ENCODE measurements at regions not wholly inside any gene's neighbourhood (a gene's known extent, or its start where the extent isn't known, plus 50 kb on each side); places are given as distances from the start of the nearest gene placed in this dataset.

DNA sequence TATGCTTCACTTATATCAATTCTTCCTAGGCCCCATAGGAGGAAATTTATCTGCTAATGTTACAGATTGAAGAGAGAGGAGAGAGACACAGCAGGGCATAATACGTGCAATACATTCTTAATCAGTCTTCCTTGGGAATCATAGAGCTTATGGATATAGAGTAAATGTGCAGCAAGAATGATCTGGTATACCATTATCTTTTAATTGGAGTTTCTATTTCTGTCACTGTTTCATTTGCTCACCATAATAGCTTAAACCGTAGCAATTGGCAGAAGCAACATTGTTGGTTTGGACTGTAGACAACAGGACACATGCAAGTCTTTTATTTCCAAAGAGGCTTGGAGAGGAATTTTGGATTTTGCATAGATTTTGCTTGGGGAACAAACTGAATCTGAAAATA, 68.1 kb upstream of the PCSK2 start:
- TF ChIP-seq, protein P1, sequence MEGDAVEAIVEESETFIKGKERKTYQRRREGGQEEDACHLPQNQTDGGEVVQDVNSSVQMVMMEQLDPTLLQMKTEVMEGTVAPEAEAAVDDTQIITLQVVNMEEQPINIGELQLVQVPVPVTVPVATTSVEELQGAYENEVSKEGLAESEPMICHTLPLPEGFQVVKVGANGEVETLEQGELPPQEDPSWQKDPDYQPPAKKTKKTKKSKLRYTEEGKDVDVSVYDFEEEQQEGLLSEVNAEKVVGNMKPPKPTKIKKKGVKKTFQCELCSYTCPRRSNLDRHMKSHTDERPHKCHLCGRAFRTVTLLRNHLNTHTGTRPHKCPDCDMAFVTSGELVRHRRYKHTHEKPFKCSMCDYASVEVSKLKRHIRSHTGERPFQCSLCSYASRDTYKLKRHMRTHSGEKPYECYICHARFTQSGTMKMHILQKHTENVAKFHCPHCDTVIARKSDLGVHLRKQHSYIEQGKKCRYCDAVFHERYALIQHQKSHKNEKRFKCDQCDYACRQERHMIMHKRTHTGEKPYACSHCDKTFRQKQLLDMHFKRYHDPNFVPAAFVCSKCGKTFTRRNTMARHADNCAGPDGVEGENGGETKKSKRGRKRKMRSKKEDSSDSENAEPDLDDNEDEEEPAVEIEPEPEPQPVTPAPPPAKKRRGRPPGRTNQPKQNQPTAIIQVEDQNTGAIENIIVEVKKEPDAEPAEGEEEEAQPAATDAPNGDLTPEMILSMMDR (IDR thresholded peaks at IDR 0.05; ENCODE audit: insufficient read depth, low read depth, low read length), result no peak
- no peak for TF ChIP-seq EZH2 (IDR thresholded peaks at IDR 0.05; ENCODE audit: insufficient read depth, low read length)
